HCEC 1CT (cell line): ENCODE measurements at regions not wholly inside any gene's neighbourhood (a gene's known extent, or its start where the extent isn't known, plus 50 kb on each side); places are given as distances from the start of the nearest gene placed in this dataset.
"Not testable (repeated sequence)": the region's sequence is repeated elsewhere in the genome, so short reads cannot be mapped to it uniquely, and the experiment has no call there.

Experiments used
- DNase-seq: peaks from one replicate; pipeline ENCODE4 v3.0.0-alpha.2; 2017

DNA sequence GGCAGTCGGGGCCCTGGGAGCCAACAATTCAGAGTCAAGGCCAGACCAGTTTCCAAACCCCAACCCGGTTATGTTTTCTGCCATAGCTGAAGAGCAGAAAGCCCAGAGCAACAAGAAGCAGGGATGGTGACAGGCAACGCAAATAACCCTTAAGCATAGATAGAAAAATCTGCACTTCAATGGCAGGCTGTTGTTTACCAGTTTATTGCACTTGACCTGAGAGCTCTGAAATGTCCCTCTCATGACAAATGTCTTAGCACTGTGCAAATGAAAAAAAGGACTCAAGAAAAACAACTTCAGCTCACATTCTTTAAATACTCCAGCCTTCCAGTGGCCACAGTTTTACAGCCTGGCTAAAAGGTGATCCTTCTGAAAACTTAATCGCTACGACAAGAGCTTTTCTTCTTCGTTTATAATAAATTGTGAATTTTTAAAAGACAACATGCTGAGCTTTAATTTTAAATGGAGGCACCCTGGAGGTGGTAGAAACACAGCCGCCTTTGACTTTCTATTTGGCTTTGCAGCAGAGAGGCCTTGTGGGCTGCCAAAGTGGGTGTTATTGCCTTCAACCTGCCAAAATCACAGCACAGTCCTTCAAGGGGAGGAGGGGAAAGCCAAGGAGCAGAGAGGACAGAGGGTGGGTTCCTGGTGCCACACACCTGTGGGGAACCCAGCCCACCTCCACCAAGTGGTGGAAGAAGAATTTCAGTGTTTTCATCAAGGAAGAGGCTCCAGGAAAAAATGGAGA, 289.5 kb upstream of the CDYL start:
- no peak for DNase-seq

DNA sequence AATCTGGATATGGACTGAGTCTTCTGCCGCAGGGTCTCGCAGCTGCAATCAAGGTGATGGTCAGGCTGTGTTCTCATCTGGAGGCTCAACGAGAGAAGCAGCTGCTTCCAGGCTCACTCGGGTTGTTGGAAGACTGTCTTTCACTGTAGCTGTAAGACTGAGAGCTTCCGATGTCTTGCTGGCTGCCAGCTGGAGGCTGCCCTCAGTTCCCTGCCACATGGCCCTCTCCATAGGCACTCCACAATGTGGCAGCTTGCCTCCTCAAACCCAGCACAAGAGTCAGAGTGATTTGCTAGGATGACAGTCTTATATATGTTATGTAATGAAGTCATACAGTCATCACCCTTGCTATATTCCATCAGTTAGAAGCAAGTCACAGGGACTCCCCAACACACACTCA, 290.5 kb upstream of the CDYL start:
- no peak for DNase-seq

DNA sequence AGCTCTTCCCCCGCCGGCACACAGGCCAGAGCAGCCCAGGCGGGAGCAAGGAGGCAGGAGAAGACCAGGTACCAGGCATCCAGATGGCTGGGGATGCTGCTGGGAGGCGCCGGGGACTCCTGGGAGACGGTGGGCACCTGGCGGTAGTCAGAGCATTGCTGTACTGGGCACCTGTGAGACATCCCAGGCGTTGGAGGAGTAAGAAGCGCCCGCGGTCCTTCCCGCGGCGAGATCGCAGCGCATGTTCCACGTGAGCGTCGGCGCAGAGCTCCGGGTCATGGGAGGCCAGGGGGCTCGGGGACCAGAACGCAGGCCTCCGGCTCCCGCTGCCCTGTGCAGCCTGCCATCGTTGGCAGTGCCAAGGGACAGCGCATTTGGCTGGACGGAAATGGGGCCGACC, 293.7 kb upstream of the CDYL start:
- DNase-seq = no peak

DNA sequence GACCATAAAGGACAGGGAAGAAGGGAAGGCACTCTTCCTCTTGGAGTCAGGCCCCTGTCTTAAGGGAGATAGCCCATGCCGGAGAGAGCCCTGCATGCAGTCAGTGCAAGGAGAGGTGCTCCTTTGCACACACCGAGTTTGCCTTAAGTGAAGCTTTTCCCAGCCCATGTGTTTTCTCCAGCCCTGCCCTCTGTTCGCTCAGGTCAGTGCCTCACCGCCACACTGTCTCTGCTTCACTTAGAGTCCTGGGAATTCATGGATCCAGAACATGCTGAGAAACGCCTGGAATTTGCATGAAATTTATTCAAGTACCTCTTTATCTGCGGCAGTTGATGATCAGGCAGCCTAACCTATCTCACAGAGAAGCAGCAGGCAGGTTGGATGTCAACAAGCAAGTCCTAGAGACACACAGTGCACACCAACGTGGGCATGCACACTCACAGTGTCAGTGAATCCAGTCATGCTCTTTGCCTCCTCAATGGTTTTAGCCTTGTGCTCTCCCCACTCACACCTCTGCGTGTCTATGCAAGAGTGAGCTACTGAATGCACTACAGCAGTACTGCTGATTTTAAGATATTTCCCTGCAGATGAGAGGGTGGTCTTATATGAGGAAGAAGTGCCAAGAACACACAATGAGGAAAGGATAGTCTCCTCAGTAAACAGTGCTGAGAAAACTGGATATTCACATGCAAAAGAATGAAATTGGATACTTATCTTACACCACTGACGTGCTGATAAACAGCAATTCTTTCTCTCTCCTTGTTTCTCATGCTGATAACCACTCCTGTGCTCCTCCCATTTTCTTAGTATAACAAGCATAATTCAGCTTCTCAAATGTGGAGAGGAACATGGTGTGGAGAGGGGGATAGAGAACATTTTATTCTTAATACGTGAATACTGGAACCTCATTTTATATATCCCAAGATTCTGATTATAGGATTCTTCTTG, 295.1 kb upstream of the CDYL start:
- DNase-seq = no peak

DNA sequence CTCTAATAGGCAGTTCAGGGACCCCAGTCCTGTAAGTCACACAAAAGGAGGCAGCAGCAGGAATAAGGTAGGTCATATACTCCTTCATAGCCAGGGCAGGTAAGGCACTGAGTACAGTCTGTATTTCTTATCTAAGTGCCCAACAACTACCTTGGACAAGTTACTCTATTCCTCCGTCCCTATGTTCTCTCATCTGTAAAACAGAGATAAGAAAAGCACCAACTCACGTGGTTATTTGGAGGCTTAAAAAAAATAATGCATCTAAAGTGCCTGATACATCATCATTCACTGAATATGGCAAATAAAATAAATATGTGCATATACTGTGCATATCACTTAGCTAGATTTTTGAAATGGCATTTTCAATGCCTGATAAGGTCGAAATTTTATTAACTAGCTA, 298.1 kb upstream of the CDYL start:
- no peak for DNase-seq

- DNase-seq = no peak
These were observed 301.4 kb upstream of the CDYL start for GRCh38 chr6:4474810-4475209.

GRCh38 chr6:4472969-4473642, 303.1 kb upstream of the CDYL start:
- DNase-seq = no peak

DNA sequence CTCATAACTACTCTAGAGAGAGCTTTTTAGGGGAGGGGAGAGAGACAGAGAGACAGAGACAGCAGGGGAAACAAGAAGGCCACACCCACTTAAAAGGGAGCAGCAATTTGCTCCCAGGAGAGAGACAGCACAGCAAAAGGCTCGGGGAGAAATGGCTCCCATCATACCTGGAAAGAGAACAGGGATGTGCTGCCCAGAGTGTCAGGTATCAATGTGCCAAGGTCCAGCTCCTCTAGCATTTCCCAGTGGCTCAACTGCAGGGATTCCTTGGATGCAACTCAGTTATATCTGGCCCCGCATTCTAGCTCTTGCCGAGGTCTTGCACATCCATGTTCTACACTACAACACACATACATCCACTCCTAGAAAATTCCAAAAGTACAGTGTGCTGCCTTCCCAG, 304.0 kb upstream of the CDYL start:
- DNase-seq = no peak

- not testable (repeated sequence) for DNase-seq
These were observed 304.7 kb upstream of the CDYL start for GRCh38 chr6:4471515-4471914.

GRCh38 chr6:4470698-4471210, 305.4 kb upstream of the CDYL start:
- DNase-seq = no peak

GRCh38 chr6:4466769-4467480, 309.3 kb upstream of the CDYL start:
- no peak for DNase-seq

GRCh38 chr6:4466261-4466660, 309.9 kb upstream of the CDYL start:
- DNase-seq = no peak

GRCh38 chr6:4464638-4465037, 311.6 kb upstream of the CDYL start:
- DNase-seq = no peak

- no peak for DNase-seq
These were observed 313.0 kb upstream of the CDYL start for GRCh38 chr6:4463236-4463635.

DNA sequence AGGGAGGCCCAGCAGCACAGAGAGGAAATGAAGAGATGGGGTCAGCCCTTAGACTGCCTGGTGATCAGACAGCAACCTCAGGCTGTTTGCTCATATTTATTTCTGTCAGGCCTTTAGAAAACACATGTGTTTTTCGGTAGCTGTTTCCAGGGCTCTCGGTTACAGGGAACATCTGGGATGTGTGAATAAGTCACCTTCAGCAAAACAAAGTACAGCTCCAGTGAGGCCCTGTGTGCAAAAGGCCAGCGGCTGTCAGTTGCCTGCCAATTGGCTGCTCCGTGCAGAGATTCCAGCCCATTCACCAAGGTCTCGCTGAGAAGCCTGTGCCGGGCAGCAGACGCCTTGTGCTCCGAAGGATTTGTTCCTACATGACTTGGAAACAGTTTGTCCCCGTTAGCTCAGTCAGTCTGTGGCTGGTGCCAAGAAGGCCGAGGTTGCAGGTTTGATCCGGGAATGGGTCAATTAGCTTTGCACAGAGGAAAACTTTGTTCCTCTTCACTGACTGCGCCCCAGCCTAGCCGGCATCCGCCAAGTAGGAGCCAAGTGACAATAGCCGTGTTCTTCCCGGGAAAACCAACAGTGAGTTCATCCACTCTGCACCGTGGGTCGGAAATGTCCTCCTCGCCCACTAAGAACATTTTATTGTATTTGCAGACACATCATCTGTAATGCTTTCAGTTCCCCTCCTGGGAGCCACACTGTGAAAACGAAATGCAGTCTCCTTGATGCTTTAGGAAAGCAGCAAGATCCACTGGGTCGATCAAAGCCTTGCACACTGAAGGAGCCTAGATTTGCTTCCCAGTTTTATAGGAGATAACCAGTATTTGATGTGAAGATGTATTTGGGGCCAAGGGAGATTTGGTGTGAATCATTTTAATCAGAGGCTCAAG, 315.4 kb upstream of the CDYL start:
- peak; percentile 32 for DNase-seq

- no peak for DNase-seq
These were observed 316.2 kb upstream of the CDYL start for GRCh38 chr6:4459996-4460395.

DNA sequence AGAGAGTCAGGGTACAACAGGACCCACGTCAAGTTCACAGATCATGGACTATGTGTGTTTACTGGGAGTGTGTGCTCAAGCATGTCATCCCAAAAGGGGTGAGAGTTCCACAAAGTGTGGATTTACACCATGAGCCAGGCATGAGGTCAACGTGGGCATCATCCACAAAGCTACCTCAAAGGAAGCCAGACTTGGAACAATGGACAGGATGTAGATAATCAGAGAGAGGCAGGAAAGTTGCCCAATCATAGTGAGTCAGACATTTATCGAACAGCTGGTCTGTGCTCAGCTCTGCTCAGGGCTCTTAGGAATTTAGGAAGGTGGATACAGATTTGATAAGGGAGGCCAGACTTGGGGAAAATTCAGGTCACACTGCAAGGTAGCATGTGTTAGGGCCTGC, 317.2 kb upstream of the CDYL start:
- peak; percentile 87 for DNase-seq

GRCh38 chr6:4451718-4452117, 316.3 kb upstream of the ECI2 start:
- no peak for DNase-seq

DNA sequence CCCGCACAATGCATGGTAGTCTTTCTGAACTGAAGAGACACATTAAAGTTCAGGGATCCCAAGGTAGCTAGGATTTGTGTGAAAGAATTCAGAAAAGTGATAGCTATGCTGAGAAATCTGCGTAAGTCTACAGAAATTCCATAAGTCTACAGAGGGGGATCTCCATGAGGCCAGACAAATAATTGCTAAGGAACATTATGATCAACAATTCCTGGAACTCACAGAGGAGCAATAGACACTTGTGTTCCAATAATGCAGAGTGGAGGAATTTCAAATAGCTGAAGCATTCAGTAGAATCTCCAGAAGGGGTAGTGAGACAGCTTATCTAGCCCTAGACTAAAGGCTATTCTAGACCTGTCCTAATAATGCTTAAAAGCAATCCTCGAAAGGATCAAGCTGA, 315.7 kb upstream of the ECI2 start:
- DNase-seq = no peak

- no peak for DNase-seq
These were observed 314.9 kb upstream of the ECI2 start for GRCh38 chr6:4450237-4450636.

DNA sequence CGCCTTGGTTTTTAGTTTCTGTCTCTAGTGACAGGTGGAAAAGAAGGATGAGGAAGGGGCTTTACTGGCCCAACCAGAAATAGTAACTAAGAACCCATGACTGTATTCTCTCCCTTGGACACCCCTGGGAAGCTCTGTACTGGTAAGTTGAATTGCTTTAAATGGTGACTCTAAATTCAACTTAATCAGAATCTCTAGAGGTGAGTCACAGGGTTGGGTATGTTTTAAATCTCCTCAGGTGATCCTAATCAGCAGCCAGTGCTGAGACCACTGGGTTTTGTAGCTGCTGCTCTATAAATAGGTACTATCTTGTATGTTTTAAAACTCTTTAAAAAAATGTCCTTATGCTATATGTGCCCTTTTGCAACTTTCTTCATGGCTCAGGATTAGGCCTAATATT, 314.0 kb upstream of the ECI2 start:
- DNase-seq = no peak

- no peak for DNase-seq
These were observed 313.5 kb upstream of the ECI2 start for GRCh38 chr6:4448841-4449240.
